NCI-H748 treated with DMSO at 0.1 percent for 48 hours (cell line): ENCODE measurements at regions not wholly inside any gene's neighbourhood (a gene's known extent, or its start where the extent isn't known, plus 50 kb on each side); places are given as distances from the start of the nearest gene placed in this dataset.

Source experiments
- DNase-seq: peaks from one replicate; lab custom pipeline; 2025; lab: John Stamatoyannopoulos, UW

DNA sequence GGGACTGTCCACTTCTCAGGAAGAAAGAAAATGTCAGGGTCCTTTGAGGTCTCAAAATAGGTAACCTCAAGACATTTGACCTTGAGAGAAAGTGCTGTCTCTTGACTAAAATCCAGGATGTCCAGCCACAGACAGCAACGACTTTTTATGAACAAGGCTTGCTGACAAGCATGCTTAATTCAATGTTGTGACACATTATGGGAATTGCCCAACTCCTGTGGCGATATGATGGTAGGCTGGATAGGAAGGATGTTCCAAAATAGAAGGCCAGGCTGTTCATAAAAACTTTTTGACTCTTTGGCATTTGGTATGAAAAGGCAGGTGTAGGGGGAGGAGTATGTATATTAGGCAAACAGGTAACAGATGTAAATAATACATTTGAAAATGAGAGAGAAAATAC, 50.8 kb upstream of the EDNRA start:
- DNase-seq: no peak
